GM23338 (cell line): ENCODE measurements at regions not wholly inside any gene's neighbourhood (a gene's known extent, or its start where the extent isn't known, plus 50 kb on each side); places are given as distances from the start of the nearest gene placed in this dataset.

Source experiments
- ATAC-seq: fragments of 200-7000 bp; cut with Tn5 transposase; 3 replicates; pipeline ENCODE4 v1.9.1; 2020
- DNase-seq: peaks from one replicate; pipeline ENCODE4 v3.0.0-alpha.2; 2015; ENCODE audit warnings: low spot score
- H2AFZ ChIP-seq: fragments of 200-600 bp; sonication (generic); 2 replicates; pipeline ENCODE4 v1.8.0; 2016; ENCODE audit warnings: antibody characterized with exemption, mild to moderate bottlenecking, moderate library complexity
- H3F3A ChIP-seq: fragments of 200-600 bp; sonication (generic); replicated peaks from 2 replicates; pipeline ENCODE4 v1.8.0; 2017; ENCODE audit warnings: antibody characterized with exemption, mixed run types, low read depth
- H3K27ac ChIP-seq: fragments of 200-600 bp; sonication (generic); 2 replicates; pipeline ENCODE4 v1.6.1; 2016; ENCODE audit warnings: low read depth
- H3K27me3 ChIP-seq: fragments of 200-600 bp; sonication (generic); 2 replicates; pipeline ENCODE4 v1.8.0; 2016; ENCODE audit warnings: mild to moderate bottlenecking, mixed run types, moderate library complexity; ENCODE audit not compliant: insufficient read depth
- H3K36me3 ChIP-seq: fragments of 200-600 bp; sonication (generic); 2 replicates; pipeline ENCODE4 v1.8.0; 2016; ENCODE audit warnings: mild to moderate bottlenecking; ENCODE audit not compliant: insufficient read depth
- H3K4me1 ChIP-seq: fragments of 200-600 bp; sonication (generic); 2 replicates; pipeline ENCODE4 v1.8.0; 2016; ENCODE audit warnings: mild to moderate bottlenecking, moderate library complexity; ENCODE audit not compliant: insufficient read depth
- H3K4me2 ChIP-seq: fragments of 200-600 bp; sonication (generic); 2 replicates; pipeline ENCODE4 v1.7.1; 2017; ENCODE audit warnings: mixed run types
- H3K4me3 ChIP-seq: fragments of 200-600 bp; sonication (generic); 2 replicates; pipeline ENCODE4 v1.6.1; 2016; ENCODE audit warnings: mixed run types
- H3K79me2 ChIP-seq: fragments of 200-600 bp; sonication (generic); replicated peaks from 2 replicates; pipeline ENCODE4 v1.8.0; 2017; ENCODE audit warnings: mild to moderate bottlenecking; ENCODE audit not compliant: insufficient read depth
- H3K9me2 ChIP-seq: fragments of 200-600 bp; sonication (generic); 2 replicates; pipeline ENCODE4 v1.8.0; 2017; ENCODE audit not compliant: insufficient read depth
- H4K20me1 ChIP-seq: fragments of 200-600 bp; sonication (generic); replicated peaks from 2 replicates; pipeline ENCODE4 v1.8.0; 2017; ENCODE audit warnings: mild to moderate bottlenecking; ENCODE audit not compliant: insufficient read depth
- H3K27ac Mint-ChIP-seq: 2 replicates; pipeline ENCODE4 v1.8.0; 2020; ENCODE audit warnings: inconsistent platforms, mild to moderate bottlenecking, moderate library complexity, mixed read lengths
- H3K27me3 Mint-ChIP-seq: 3 replicates; pipeline ENCODE4 v1.8.0; 2022; ENCODE audit warnings: low read depth, mild to moderate bottlenecking, moderate library complexity, mixed read lengths, inconsistent platforms; ENCODE audit not compliant: insufficient read depth, poor library complexity
- H3K36me3 Mint-ChIP-seq: 3 replicates; pipeline ENCODE4 v1.8.0; 2021; ENCODE audit warnings: low read depth, mild to moderate bottlenecking, inconsistent platforms, moderate library complexity, mixed read lengths
- H3K4me1 Mint-ChIP-seq: 3 replicates; pipeline ENCODE4 v1.8.0; 2020; ENCODE audit warnings: mild to moderate bottlenecking, inconsistent platforms, mixed read lengths
- H3K4me3 Mint-ChIP-seq: 3 replicates; pipeline ENCODE4 v1.8.0; 2021; ENCODE audit warnings: moderate library complexity, mild to moderate bottlenecking, inconsistent platforms, mixed read lengths
- H3K9me3 Mint-ChIP-seq: 3 replicates; pipeline ENCODE4 v1.8.0; 2020; ENCODE audit warnings: moderate library complexity, mild to moderate bottlenecking, inconsistent platforms, mixed read lengths
- CREB1 ChIP-seq: fragments of 250-450 bp; sonication (Bioruptor Pico); IDR thresholded peaks from 2 replicates; pipeline ENCODE4 v1.5.0; 2020; ENCODE audit warnings: low read depth, mild to moderate bottlenecking, moderate library complexity
- CTCF ChIP-seq, 2 experiments: fragments of 200-600 bp in 1 of 2; sonication (generic) in 1 of 2; conservative IDR thresholded peaks; 2 replicates each; pipeline versions ENCODE4 v1.5.1 to v1.6.1; 2016 to 2017; ENCODE audit warnings: antibody characterized with exemption in 2 of 2, low read depth in 2 of 2, mild to moderate bottlenecking in 2 of 2, moderate library complexity in 1 of 2
- ETS1 ChIP-seq: IDR thresholded peaks from 2 replicates; pipeline ENCODE4 v1.6.1; 2016; ENCODE audit warnings: antibody characterized with exemption
- EZH2 ChIP-seq: fragments of 200-600 bp; sonication (generic); IDR thresholded peaks from one replicate; pipeline ENCODE4 v1.8.0; 2017; ENCODE audit warnings: antibody characterized with exemption, mild to moderate bottlenecking, low read depth; ENCODE audit not compliant: unreplicated experiment
- EZH2phosphoT487 ChIP-seq: fragments of 200-600 bp; sonication (generic); IDR thresholded peaks from one replicate; pipeline ENCODE4 v1.8.1; 2018; ENCODE audit warnings: antibody characterized with exemption; ENCODE audit not compliant: unreplicated experiment
- JUNB ChIP-seq: IDR thresholded peaks from one replicate; pipeline ENCODE4 v1.6.1; 2016; ENCODE audit warnings: antibody characterized with exemption; ENCODE audit not compliant: unreplicated experiment
- NANOG ChIP-seq: IDR thresholded peaks from 2 replicates; pipeline ENCODE4 v1.6.1; 2016; ENCODE audit warnings: antibody characterized with exemption, borderline replicate concordance
- POLR2AphosphoS5 ChIP-seq: IDR thresholded peaks from 2 replicates; pipeline ENCODE4 v1.6.1; 2016; ENCODE audit warnings: antibody characterized with exemption, low read depth
- ZNF114 ChIP-seq: fragments of 250-450 bp; sonication (Bioruptor Pico); IDR thresholded peaks from 2 replicates; pipeline ENCODE4 v1.5.0; 2020; ENCODE audit warnings: mild to moderate bottlenecking, moderate library complexity
- ZNF331 ChIP-seq: fragments of 250-450 bp; sonication (Bioruptor Pico); IDR thresholded peaks from 2 replicates; pipeline ENCODE4 v1.5.0; 2020; ENCODE audit warnings: low read depth, mild to moderate bottlenecking, moderate library complexity

- TF ChIP-seq CTCF (conservative IDR thresholded peaks at IDR 0.05; ENCODE audit: low read depth in 2 of 2) (no peak), POLR2AphosphoS5 (no peak), EZH2 (no peak), ETS1 (no peak), ZNF114 (CRISPR knock-in tag) (no peak)
Observed at GRCh38 chr2:19244460-19245363, 113.7 kb downstream of the OSR1 start (continued).

GRCh38 chr2:19238440-19239060 lies 119.9 kb downstream of the OSR1 start:
- H3K4me3 Mint-ChIP-seq: no peak overlapping the region
- H3K27me3 ChIP-seq: no peaks in the 10 kb centered on the region
- no peaks in the 10 kb centered on the region for H3K36me3 Mint-ChIP-seq
- H3K4me3 ChIP-seq: no peak overlapping the region
- TF ChIP-seq EZH2 (no peak), ETS1 (no peak), ZNF114 (CRISPR knock-in tag) (no peak), NANOG (no peak), CREB1 (no peak), CTCF (conservative IDR thresholded peaks at IDR 0.05; ENCODE audit: low read depth in 2 of 2) (no peak), EZH2phosphoT487 (no peak), JUNB (no peak), ZNF331 (CRISPR knock-in tag) (no peak)
- no peaks in the 10 kb centered on the region for H3K36me3 ChIP-seq
- peaks cover 3% of the 10 kb centered on the region for H3K27me3 Mint-ChIP-seq
- no peaks in the 10 kb centered on the region for H4K20me1 ChIP-seq
- H3K9me2 ChIP-seq: no peaks in the 10 kb centered on the region
- no peak overlapping the region for H2AFZ ChIP-seq
- no peaks in the 10 kb centered on the region for H3K4me1 ChIP-seq
- no peak for DNase-seq
- H3K4me1 Mint-ChIP-seq: 0 out of 3 replicates have a peak, but pooled peaks cover 2% of the 10 kb centered on the region
- H3K4me2 ChIP-seq: no peak overlapping the region
- no peaks in the 10 kb centered on the region for H3F3A ChIP-seq
- H3K79me2 ChIP-seq: no peaks in the 10 kb centered on the region
- H3K27ac Mint-ChIP-seq: no peak overlapping the region
- no peak for ATAC-seq
- H3K27ac ChIP-seq: no peak overlapping the region
- no peaks in the 10 kb centered on the region for H3K9me3 Mint-ChIP-seq
